ENCODE measurements at regions not wholly inside any gene's neighbourhood (a gene's known extent, or its start where the extent isn't known, plus 50 kb on each side); places are given as distances from the start of the nearest gene placed in this dataset.

DNA sequence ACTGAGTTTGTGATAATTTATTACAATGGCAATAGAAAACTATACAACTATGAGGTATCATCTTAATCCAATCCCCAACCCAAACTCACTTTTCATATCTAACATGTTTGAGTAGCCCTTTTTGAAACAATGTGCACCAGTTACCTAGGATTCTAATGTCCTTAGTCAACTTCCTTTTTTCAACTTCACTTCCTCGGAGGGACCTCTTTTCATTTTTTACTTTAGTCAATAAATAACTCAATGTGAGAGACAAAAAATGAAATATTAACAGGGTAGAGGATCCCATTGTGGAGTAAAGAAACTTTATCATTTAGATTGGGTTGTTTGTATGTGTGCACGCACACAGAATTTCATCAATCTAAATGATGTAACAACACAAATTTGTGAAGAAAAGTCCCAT, 193.6 kb upstream of the LRRC3B start:
- Histone ChIP-seq H3K9me3 (ENCODE audit: control insufficient read depth in 2 of 2, insufficient read depth in 1 of 2, low read depth in 1 of 2, low read length in 1 of 2) (no peaks in the 10 kb centered on the region), H3K4me3 (ENCODE audit: low read depth in 1 of 2, low read length in 2 of 2) (no peak overlapping the region), H3K27ac (ENCODE audit: low read depth in 2 of 2, low read length in 1 of 2) (no peak overlapping the region), H3K27me3 (ENCODE audit: control insufficient read depth in 1 of 2, insufficient read depth in 2 of 2, low read length in 2 of 2) (no peaks in the 10 kb centered on the region), H3K4me1 (ENCODE audit: control insufficient read depth in 2 of 2, insufficient read depth in 2 of 2, low read length in 1 of 2) (no peaks in the 10 kb centered on the region), H3K36me3 (ENCODE audit: control insufficient read depth in 2 of 2, insufficient read depth in 2 of 2, low read length in 1 of 2) (no peaks in the 10 kb centered on the region)
- 63 to 75% methylated on average over 2 of the region's 2 CpGs for WGBS, 2 donors

DNA sequence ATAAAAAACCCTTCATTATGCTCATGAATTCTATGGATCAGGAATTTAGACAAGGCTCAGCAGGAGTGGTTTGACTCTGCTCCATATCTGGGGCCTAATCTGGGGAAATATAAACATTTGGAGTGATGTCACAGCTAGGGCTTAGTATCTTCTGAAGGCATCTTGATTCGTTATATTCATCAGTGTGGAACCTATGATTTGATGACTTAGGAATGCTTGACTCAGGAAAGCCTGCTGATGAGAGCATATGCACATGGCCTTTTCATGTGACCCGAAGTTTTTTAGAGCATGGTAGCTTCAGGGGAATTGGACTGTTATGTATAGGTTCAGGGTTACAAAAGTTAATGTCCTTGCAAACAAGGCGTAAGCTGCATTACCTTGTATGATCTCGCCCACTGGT, 184.9 kb upstream of the LRRC3B start:
- no peaks in the 10 kb centered on the region for H3K4me1 ChIP-seq (ENCODE audit: control insufficient read depth in 2 of 2, insufficient read depth in 2 of 2, low read length in 1 of 2)
- no peaks in the 10 kb centered on the region for H3K36me3 ChIP-seq (ENCODE audit: control insufficient read depth in 2 of 2, insufficient read depth in 2 of 2, low read length in 1 of 2)
- whole genome bisulfite sequencing, 2 donors, result 44 to 66% methylated on average over 4 of the region's 4 CpGs
- no peaks in the 10 kb centered on the region for H3K9me3 ChIP-seq (ENCODE audit: control insufficient read depth in 2 of 2, insufficient read depth in 1 of 2, low read depth in 1 of 2, low read length in 1 of 2)
- no peak overlapping the region for H3K27ac ChIP-seq (ENCODE audit: low read depth in 2 of 2, low read length in 1 of 2)
- no peak overlapping the region for H3K4me3 ChIP-seq (ENCODE audit: low read depth in 1 of 2, low read length in 2 of 2)
- H3K27me3 ChIP-seq (ENCODE audit: control insufficient read depth in 1 of 2, insufficient read depth in 2 of 2, low read length in 2 of 2), result no peaks in the 10 kb centered on the region

DNA sequence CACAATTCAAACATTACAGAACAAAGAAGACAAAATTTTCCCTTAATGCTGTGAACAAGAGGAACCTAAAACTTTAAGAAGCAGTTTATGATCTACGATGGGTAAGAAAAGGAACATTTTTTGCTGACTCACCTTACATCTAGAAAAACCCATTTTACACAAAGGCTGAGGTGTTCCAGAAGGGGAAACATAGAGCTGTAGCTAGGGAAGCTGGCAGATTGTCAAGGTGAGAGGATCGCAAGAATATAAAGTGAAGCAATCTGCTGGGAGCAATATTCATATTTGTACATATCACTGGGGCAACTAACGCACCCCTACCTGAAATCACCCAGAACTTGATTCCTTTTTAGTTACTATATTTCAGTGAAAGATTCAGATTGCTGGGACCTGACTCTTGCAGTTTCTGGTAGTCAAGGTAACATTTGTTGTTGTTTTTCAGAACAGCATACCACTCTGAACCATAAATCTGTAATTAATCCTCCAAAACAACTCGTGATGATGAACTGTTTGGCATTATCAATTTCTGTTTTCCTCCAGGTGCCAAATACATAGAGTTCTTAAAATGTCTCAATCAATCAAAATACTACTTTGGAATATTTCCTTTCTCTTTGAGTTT, 184.1 kb upstream of the LRRC3B start:
- 31 to 56% methylated on average over 4 of the region's 4 CpGs for WGBS, 2 donors
- Histone ChIP-seq H3K27ac (ENCODE audit: low read depth in 2 of 2, low read length in 1 of 2) (no peak overlapping the region), H3K4me1 (ENCODE audit: control insufficient read depth in 2 of 2, insufficient read depth in 2 of 2, low read length in 1 of 2) (no peaks in the 10 kb centered on the region), H3K27me3 (ENCODE audit: control insufficient read depth in 1 of 2, insufficient read depth in 2 of 2, low read length in 2 of 2) (no peaks in the 10 kb centered on the region), H3K4me3 (ENCODE audit: low read depth in 1 of 2, low read length in 2 of 2) (no peak overlapping the region), H3K36me3 (ENCODE audit: control insufficient read depth in 2 of 2, insufficient read depth in 2 of 2, low read length in 1 of 2) (no peaks in the 10 kb centered on the region), H3K9me3 (ENCODE audit: control insufficient read depth in 2 of 2, insufficient read depth in 1 of 2, low read depth in 1 of 2, low read length in 1 of 2) (no peaks in the 10 kb centered on the region)

DNA sequence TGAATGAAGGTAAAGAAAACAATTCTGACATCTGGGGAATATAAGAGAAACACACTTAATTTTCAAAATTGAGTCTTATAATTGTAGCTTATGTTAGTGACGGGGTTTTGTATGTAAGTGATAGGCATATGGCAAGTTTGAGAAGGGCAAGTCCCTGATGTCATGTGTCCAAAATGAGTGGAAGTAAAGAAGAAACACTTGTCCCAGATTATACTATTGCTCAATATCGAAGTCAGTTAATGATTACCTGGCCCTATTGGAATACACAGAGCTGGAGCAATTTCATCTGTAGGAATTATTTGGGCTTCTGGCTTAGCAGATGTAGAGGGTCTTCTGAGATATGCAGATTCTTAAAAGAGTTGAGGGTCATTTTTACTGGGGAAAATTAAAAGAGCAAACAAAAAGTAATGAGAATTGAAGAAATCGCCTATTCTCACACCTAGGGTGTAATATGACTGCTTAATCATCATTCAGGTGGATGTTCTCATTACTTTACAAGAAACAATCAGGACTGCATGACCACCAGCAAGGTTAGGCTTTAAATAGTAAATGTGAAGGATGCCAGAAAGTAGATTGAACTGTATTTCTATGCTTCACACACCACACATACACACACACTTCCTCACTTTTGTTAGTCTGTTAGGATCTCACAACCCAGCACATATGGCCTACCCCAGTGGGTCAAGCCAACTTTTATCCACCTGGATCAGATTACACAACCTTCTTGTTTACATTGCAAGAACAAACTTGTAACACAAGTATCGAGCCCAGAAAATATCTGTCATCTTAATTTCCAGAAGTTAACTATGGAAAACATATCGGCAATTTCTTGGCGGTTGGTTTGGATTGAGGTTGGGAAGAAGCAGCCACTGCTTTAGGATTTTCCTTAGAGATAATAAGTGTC, 183.3 kb upstream of the LRRC3B start:
- Histone ChIP-seq H3K27me3 (ENCODE audit: control insufficient read depth in 1 of 2, insufficient read depth in 2 of 2, low read length in 2 of 2) (no peaks in the 10 kb centered on the region), H3K36me3 (ENCODE audit: control insufficient read depth in 2 of 2, insufficient read depth in 2 of 2, low read length in 1 of 2) (no peaks in the 10 kb centered on the region), H3K4me1 (ENCODE audit: control insufficient read depth in 2 of 2, insufficient read depth in 2 of 2, low read length in 1 of 2) (no peaks in the 10 kb centered on the region), H3K4me3 (ENCODE audit: low read depth in 1 of 2, low read length in 2 of 2) (no peak overlapping the region), H3K27ac (ENCODE audit: low read depth in 2 of 2, low read length in 1 of 2) (no peak overlapping the region), H3K9me3 (ENCODE audit: control insufficient read depth in 2 of 2, insufficient read depth in 1 of 2, low read depth in 1 of 2, low read length in 1 of 2) (no peaks in the 10 kb centered on the region)
- WGBS, 2 donors, result 63 to 68% methylated on average over 6 of the region's 6 CpGs

DNA sequence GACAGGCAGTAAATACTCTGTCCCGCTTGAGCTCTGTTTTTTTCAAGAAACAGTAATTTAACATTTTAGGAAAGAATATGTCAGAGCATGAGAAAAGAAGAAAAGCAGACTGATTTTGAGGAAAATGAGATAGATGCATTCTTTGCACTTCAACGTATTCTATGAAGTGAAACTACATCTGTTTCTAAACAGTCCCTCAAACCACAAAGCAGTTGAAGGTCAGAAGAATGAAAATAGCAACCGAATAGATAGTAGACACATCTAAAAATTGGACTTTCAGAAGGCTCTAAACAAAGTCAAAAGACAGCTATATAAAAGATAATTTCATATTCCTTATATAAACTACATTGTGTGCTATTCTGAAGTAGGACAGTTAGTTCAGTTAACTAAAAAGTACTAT, 172.6 kb upstream of the LRRC3B start:
- H3K27me3 ChIP-seq (ENCODE audit: control insufficient read depth in 1 of 2, insufficient read depth in 2 of 2, low read length in 2 of 2), result no peaks in the 10 kb centered on the region
- no peaks in the 10 kb centered on the region for H3K4me1 ChIP-seq (ENCODE audit: control insufficient read depth in 2 of 2, insufficient read depth in 2 of 2, low read length in 1 of 2)
- no peaks in the 10 kb centered on the region for H3K9me3 ChIP-seq (ENCODE audit: control insufficient read depth in 2 of 2, insufficient read depth in 1 of 2, low read depth in 1 of 2, low read length in 1 of 2)
- no peak overlapping the region for H3K27ac ChIP-seq (ENCODE audit: low read depth in 2 of 2, low read length in 1 of 2)
- H3K4me3 ChIP-seq (ENCODE audit: low read depth in 1 of 2, low read length in 2 of 2), result no peak overlapping the region
- WGBS, 2 donors, result 48 to 53% methylated on average over 3 of the region's 3 CpGs
- H3K36me3 ChIP-seq (ENCODE audit: control insufficient read depth in 2 of 2, insufficient read depth in 2 of 2, low read length in 1 of 2), result no peaks in the 10 kb centered on the region

DNA sequence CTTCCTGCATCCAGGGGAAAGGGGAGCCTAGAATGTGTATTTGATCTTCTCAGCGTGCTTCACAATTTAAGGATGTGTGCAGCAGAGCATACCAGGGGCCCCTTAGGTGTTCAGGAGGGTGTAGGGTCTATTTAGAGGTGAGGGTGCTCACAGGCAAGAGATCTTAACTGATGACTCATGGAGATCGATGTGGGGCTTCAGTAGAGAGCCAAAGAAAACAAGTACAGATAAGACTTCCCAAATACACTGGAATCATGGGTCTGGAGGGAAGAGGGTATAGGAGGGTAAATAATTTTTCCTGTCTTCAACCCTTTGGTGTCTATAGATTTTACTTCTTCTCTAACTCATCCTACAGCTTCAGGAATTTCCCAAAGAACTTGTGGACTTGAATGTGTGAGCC, 170.2 kb upstream of the LRRC3B start:
- 54 to 58% methylated on average over 2 of the region's 2 CpGs for WGBS, 2 donors
- Histone ChIP-seq H3K9me3 (ENCODE audit: control insufficient read depth in 2 of 2, insufficient read depth in 1 of 2, low read depth in 1 of 2, low read length in 1 of 2) (no peaks in the 10 kb centered on the region), H3K27ac (ENCODE audit: low read depth in 2 of 2, low read length in 1 of 2) (no peak overlapping the region)

DNA sequence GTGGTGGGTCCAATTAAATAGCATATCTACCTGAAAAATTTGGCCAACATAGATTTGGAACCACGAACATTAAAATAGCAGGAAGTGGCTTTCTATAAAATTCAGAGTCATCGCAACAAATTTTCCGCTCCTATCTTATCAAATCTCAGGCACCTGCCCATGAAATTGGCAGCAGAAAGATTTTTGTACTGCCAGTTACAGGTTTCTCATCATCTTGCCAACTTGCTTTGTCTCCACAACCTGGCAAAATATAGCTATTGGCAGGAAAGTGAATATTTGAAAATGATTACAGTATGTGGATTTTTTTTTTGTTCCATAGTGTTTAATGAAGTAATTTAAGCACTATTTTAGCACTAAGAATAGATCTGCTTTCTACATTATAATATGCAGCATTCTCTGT, 161.6 kb upstream of the LRRC3B start:
- Histone ChIP-seq H3K27me3 (ENCODE audit: control insufficient read depth in 1 of 2, insufficient read depth in 2 of 2, low read length in 2 of 2) (no peaks in the 10 kb centered on the region), H3K27ac (ENCODE audit: low read depth in 2 of 2, low read length in 1 of 2) (no peak overlapping the region), H3K9me3 (ENCODE audit: control insufficient read depth in 2 of 2, insufficient read depth in 1 of 2, low read depth in 1 of 2, low read length in 1 of 2) (no peaks in the 10 kb centered on the region), H3K4me1 (ENCODE audit: control insufficient read depth in 2 of 2, insufficient read depth in 2 of 2, low read length in 1 of 2) (no peaks in the 10 kb centered on the region), H3K36me3 (ENCODE audit: control insufficient read depth in 2 of 2, insufficient read depth in 2 of 2, low read length in 1 of 2) (no peaks in the 10 kb centered on the region), H3K4me3 (ENCODE audit: low read depth in 1 of 2, low read length in 2 of 2) (no peak overlapping the region)
- 32 to 36% methylated on average over 3 of the region's 3 CpGs for WGBS, 2 donors

More for the DNA sequence above, 170.2 kb upstream of the LRRC3B start:
- no peaks in the 10 kb centered on the region for H3K4me1 ChIP-seq (ENCODE audit: control insufficient read depth in 2 of 2, insufficient read depth in 2 of 2, low read length in 1 of 2)
- no peak overlapping the region for H3K4me3 ChIP-seq (ENCODE audit: low read depth in 1 of 2, low read length in 2 of 2)
- no peaks in the 10 kb centered on the region for H3K36me3 ChIP-seq (ENCODE audit: control insufficient read depth in 2 of 2, insufficient read depth in 2 of 2, low read length in 1 of 2)
- no peaks in the 10 kb centered on the region for H3K27me3 ChIP-seq (ENCODE audit: control insufficient read depth in 1 of 2, insufficient read depth in 2 of 2, low read length in 2 of 2)

DNA sequence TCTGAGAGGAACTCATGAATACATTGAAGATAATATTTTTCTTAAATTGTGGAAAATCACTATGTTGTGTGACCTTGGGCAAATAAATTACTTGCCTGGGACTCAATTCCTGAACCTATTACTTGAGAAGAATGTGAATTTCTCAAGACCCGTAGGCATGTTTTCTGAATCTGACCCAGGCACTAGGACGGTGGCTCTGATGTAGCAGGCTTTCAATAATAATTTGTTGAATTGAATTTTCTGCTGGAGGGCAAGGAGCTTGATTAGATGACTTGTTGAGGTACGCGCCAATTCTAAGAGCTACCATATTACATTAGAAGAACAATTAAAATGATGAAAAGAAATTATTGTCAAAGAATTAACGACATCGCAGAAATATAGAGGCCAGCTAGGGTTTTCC, 150.2 kb upstream of the LRRC3B start:
- no peaks in the 10 kb centered on the region for H3K9me3 ChIP-seq (ENCODE audit: control insufficient read depth in 2 of 2, insufficient read depth in 1 of 2, low read depth in 1 of 2, low read length in 1 of 2)
- WGBS, 2 donors, result 89 to 92% methylated on average over 6 of the region's 6 CpGs
- no peak overlapping the region for H3K4me3 ChIP-seq (ENCODE audit: low read depth in 1 of 2, low read length in 2 of 2)

DNA sequence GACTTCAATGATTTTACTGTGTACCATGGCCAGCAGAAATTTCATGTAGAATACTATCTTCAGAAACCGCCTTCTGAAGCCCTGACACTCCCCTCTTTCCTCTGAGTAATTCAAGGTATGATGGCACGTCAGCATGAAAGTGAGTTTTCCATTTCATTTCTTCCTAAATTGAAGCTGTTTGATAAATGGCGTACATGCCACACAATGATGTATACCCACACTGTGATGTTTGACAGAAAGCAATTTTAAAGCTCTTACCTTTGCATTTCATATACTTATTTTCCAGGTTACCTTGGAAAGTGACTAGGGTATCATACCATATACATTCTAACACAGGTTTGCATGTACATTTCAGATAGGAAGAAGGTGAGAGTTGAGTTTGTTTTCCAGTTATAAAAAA, 147.9 kb upstream of the LRRC3B start:
- Histone ChIP-seq H3K9me3 (ENCODE audit: control insufficient read depth in 2 of 2, insufficient read depth in 1 of 2, low read depth in 1 of 2, low read length in 1 of 2) (no peaks in the 10 kb centered on the region), H3K27me3 (ENCODE audit: control insufficient read depth in 1 of 2, insufficient read depth in 2 of 2, low read length in 2 of 2) (no peaks in the 10 kb centered on the region), H3K4me3 (ENCODE audit: low read depth in 1 of 2, low read length in 2 of 2) (no peak overlapping the region), H3K36me3 (ENCODE audit: control insufficient read depth in 2 of 2, insufficient read depth in 2 of 2, low read length in 1 of 2) (no peaks in the 10 kb centered on the region), H3K27ac (ENCODE audit: low read depth in 2 of 2, low read length in 1 of 2) (no peak overlapping the region), H3K4me1 (ENCODE audit: control insufficient read depth in 2 of 2, insufficient read depth in 2 of 2, low read length in 1 of 2) (no peaks in the 10 kb centered on the region)
- WGBS, 2 donors, result 94 to 96% methylated on average over 3 of the region's 3 CpGs

More for the DNA sequence above, 150.2 kb upstream of the LRRC3B start:
- Histone ChIP-seq H3K4me1 (ENCODE audit: control insufficient read depth in 2 of 2, insufficient read depth in 2 of 2, low read length in 1 of 2) (no peaks in the 10 kb centered on the region), H3K27me3 (ENCODE audit: control insufficient read depth in 1 of 2, insufficient read depth in 2 of 2, low read length in 2 of 2) (no peaks in the 10 kb centered on the region), H3K27ac (ENCODE audit: low read depth in 2 of 2, low read length in 1 of 2) (no peak overlapping the region), H3K36me3 (ENCODE audit: control insufficient read depth in 2 of 2, insufficient read depth in 2 of 2, low read length in 1 of 2) (no peaks in the 10 kb centered on the region)

DNA sequence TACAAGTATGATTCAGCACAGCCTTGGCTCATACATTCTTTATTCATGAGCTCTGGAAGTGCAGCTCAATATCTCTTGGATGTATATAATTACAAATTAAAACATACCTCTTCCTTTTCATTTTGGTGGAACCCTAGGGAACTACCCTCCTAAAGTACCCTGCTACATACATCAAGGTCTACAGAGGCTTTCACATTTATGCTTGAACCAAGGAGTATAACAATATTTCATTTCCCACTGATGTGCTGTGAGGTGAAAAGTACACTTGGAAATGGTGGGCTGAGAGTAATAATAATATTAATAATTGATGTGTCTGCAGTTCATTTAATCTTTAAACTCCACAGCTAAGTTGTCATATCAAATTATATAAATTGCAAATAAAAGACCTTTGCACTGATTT, 142.2 kb upstream of the LRRC3B start:
- Histone ChIP-seq H3K27me3 (ENCODE audit: control insufficient read depth in 1 of 2, insufficient read depth in 2 of 2, low read length in 2 of 2) (no peaks in the 10 kb centered on the region), H3K9me3 (ENCODE audit: control insufficient read depth in 2 of 2, insufficient read depth in 1 of 2, low read depth in 1 of 2, low read length in 1 of 2) (no peaks in the 10 kb centered on the region), H3K4me3 (ENCODE audit: low read depth in 1 of 2, low read length in 2 of 2) (no peak overlapping the region), H3K36me3 (ENCODE audit: control insufficient read depth in 2 of 2, insufficient read depth in 2 of 2, low read length in 1 of 2) (no peaks in the 10 kb centered on the region), H3K27ac (ENCODE audit: low read depth in 2 of 2, low read length in 1 of 2) (no peak overlapping the region), H3K4me1 (ENCODE audit: control insufficient read depth in 2 of 2, insufficient read depth in 2 of 2, low read length in 1 of 2) (no peaks in the 10 kb centered on the region)
